Activated CD8-positive, alpha-beta T cell treated with anti-CD3 and anti-CD28 coated beads for 36 hours (primary cell): ENCODE measurements at regions not wholly inside any gene's neighbourhood (a gene's known extent, or its start where the extent isn't known, plus 50 kb on each side); places are given as distances from the start of the nearest gene placed in this dataset.

Source experiments
- ATAC-seq: fragments of 200-7000 bp; cut with Tn5 transposase; one replicate; pipeline ENCODE4 v1.10.0; 2021; ENCODE audit warnings: mild to moderate bottlenecking, moderate library complexity
- CTCF ChIA-PET: fragments of 350-600 bp; sonication (Branson Sonifier 250); formaldehyde crosslinking; loops from one replicate; lab custom pipeline; 2021; ENCODE audit warnings: antibody characterized with exemption; lab: Charles Lee
- POLR2A ChIA-PET: fragments of 350-600 bp; sonication (Branson Sonifier 250); formaldehyde crosslinking; loops from one replicate; lab custom pipeline; 2021; ENCODE audit warnings: antibody characterized with exemption; lab: Charles Lee
- DNase-seq: peaks from one replicate; pipeline ENCODE4 v3.0.0-alpha.2; 2020
- H3K27ac Mint-ChIP-seq: one replicate; pipeline ENCODE4 v1.8.0; 2021; ENCODE audit warnings: mild to moderate bottlenecking, mixed read lengths
- H3K27me3 Mint-ChIP-seq: one replicate; pipeline ENCODE4 v1.8.0; 2021; ENCODE audit warnings: mixed read lengths
- H3K36me3 Mint-ChIP-seq: one replicate; pipeline ENCODE4 v1.8.0; 2021; ENCODE audit warnings: low read depth, mixed read lengths
- H3K4me1 Mint-ChIP-seq: one replicate; pipeline ENCODE4 v1.8.0; 2021; ENCODE audit warnings: low read depth, mixed read lengths
- H3K4me3 Mint-ChIP-seq: one replicate; pipeline ENCODE4 v1.8.0; 2021; ENCODE audit warnings: mild to moderate bottlenecking, moderate library complexity, mixed read lengths
- H3K9me3 Mint-ChIP-seq: one replicate; pipeline ENCODE4 v1.8.0; 2021; ENCODE audit warnings: mixed read lengths
- CTCF ChIP-seq: fragments of 200-600 bp; IDR thresholded peaks from one replicate; pipeline ENCODE4 v1.8.0; 2022; ENCODE audit warnings: antibody characterized with exemption, mild to moderate bottlenecking
- intact Hi-C: fragments of 100-400 bp; cut with micrococcal nuclease; formaldehyde crosslinking; loops from one replicate; pipeline ENCODE4 v1.10.0; 2022

DNA sequence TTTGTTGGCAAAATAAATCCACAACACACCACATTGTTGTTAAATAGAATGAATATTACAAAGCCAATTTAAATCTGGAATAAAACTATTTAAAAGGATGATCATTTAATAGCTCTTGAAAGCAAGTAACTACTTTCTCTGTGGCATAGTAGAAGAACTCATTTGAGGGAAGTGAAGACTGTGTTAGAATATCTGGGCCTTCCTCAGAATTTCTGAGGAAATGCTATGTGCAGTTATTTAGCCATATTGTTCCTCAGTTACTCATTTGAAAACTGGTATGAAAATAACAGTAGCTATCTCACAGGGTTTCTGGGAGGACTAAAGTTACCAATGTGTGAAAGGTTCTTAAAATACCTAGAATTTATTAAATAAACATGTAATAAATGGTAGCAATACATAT is 595.8 kb downstream of the PSAT1 start:
- no peak for TF ChIP-seq CTCF
- ATAC-seq (no peak), DNase-seq (no peak)
- CTCF ChIA-PET, result no interaction called here
- H3K4me3 Mint-ChIP-seq, result no peak overlapping the region
- H3K4me1 Mint-ChIP-seq, result no peaks in the 10 kb centered on the region
- H3K27me3 Mint-ChIP-seq, result no peaks in the 10 kb centered on the region
- H3K27ac Mint-ChIP-seq, result no peak overlapping the region
- intact Hi-C loops, result no loop called here
- no peaks in the 10 kb centered on the region for H3K36me3 Mint-ChIP-seq
- peaks cover 2% of the 10 kb centered on the region for H3K9me3 Mint-ChIP-seq
- POLR2A ChIA-PET, result no interaction called here

GRCh38 chr9:78893774-78894401 is 597.0 kb downstream of the PSAT1 start:
- peaks cover 2% of the 10 kb centered on the region for H3K9me3 Mint-ChIP-seq
- ChIA-PET POLR2A (no interaction called here), CTCF (no interaction called here)
- ATAC-seq (no peak), DNase-seq (no peak)
- no peak overlapping the region for H3K4me3 Mint-ChIP-seq
- H3K36me3 Mint-ChIP-seq, result no peaks in the 10 kb centered on the region
- no peak overlapping the region for H3K27ac Mint-ChIP-seq
- no peak for TF ChIP-seq CTCF
- intact Hi-C loops, result no loop called here
- H3K4me1 Mint-ChIP-seq, result no peaks in the 10 kb centered on the region
- no peaks in the 10 kb centered on the region for H3K27me3 Mint-ChIP-seq

GRCh38 chr9:78896479-78896878 is 599.6 kb downstream of the PSAT1 start:
- Mint-ChIP-seq H3K36me3 (no peaks in the 10 kb centered on the region), H3K4me3 (no peak overlapping the region), H3K4me1 (no peaks in the 10 kb centered on the region), H3K27me3 (no peaks in the 10 kb centered on the region), H3K27ac (no peak overlapping the region), H3K9me3 (no peaks in the 10 kb centered on the region)
- no peak for DNase-seq
- POLR2A ChIA-PET, result no interaction called here
- CTCF ChIA-PET, result no interaction called here
- ATAC-seq, result no peak
- intact Hi-C loops, result no loop called here
- TF ChIP-seq CTCF, result no peak

- Mint-ChIP-seq H3K36me3 (no peaks in the 10 kb centered on the region), H3K9me3 (no peaks in the 10 kb centered on the region), H3K4me1 (no peaks in the 10 kb centered on the region), H3K27ac (no peak overlapping the region), H3K4me3 (no peak overlapping the region), H3K27me3 (no peaks in the 10 kb centered on the region)
- DNase-seq, result no peak
- intact Hi-C loops, result no loop called here
- CTCF ChIA-PET, result no interaction called here
- POLR2A ChIA-PET, result no interaction called here
- no peak for ATAC-seq
- TF ChIP-seq CTCF, result no peak
Measured at GRCh38 chr9:78898234-78898633, 601.3 kb downstream of the PSAT1 start.

- no peak overlapping the region for H3K27ac Mint-ChIP-seq
- ChIA-PET POLR2A (no interaction called here), CTCF (no interaction called here)
- TF ChIP-seq CTCF, result no peak
- ATAC-seq, result no peak
- no peaks in the 10 kb centered on the region for H3K9me3 Mint-ChIP-seq
- no peaks in the 10 kb centered on the region for H3K36me3 Mint-ChIP-seq
- no peaks in the 10 kb centered on the region for H3K27me3 Mint-ChIP-seq
- no peak for DNase-seq
- H3K4me1 Mint-ChIP-seq, result no peaks in the 10 kb centered on the region
- H3K4me3 Mint-ChIP-seq, result no peak overlapping the region
- intact Hi-C loops, result no loop called here
Measured at GRCh38 chr9:78899006-78899405, 602.1 kb downstream of the PSAT1 start.
